Mesenchymal stem cell (in vitro differentiated cells and primary cell): ENCODE measurements at regions not wholly inside any gene's neighbourhood (a gene's known extent, or its start where the extent isn't known, plus 50 kb on each side); places are given as distances from the start of the nearest gene placed in this dataset.

ENCODE experiments used
- DNase-seq: peaks from one replicate; pipeline ENCODE4 v3.0.0-alpha.2; 2013
- H2AFZ ChIP-seq: one replicate; pipeline ENCODE4 v1.6.1; 2013; ENCODE audit warnings: low read depth, mild to moderate bottlenecking, control low read depth, inconsistent platforms, low read length, moderate library complexity
- H2AK5ac ChIP-seq: 2 replicates; pipeline ENCODE4 v1.6.1; 2013; ENCODE audit warnings: low read length, moderate library complexity, mild to moderate bottlenecking, inconsistent platforms; ENCODE audit not compliant: severe bottlenecking
- H2BK120ac ChIP-seq: one replicate; pipeline ENCODE4 v1.6.1; 2013; ENCODE audit warnings: low read depth, mild to moderate bottlenecking, inconsistent platforms, low read length, moderate library complexity
- H2BK12ac ChIP-seq, 2 experiments: one replicate each; pipeline ENCODE4 v1.6.1; 2013; ENCODE audit warnings: inconsistent platforms in 2 of 2, low read length in 2 of 2, mild to moderate bottlenecking in 2 of 2, moderate library complexity in 2 of 2, control low read depth in 1 of 2
- H2BK15ac ChIP-seq: one replicate; pipeline ENCODE4 v1.6.1; 2013; ENCODE audit warnings: mild to moderate bottlenecking, low read depth, inconsistent platforms; ENCODE audit not compliant: poor library complexity, severe bottlenecking
- H2BK5ac ChIP-seq: 2 replicates; pipeline ENCODE4 v1.6.1; 2013; ENCODE audit warnings: low read depth, mild to moderate bottlenecking, low read length, control low read depth, inconsistent platforms; ENCODE audit not compliant: poor library complexity, severe bottlenecking
- H3K14ac ChIP-seq, 2 experiments: one replicate each; pipeline ENCODE4 v1.6.1; 2013; ENCODE audit warnings: inconsistent platforms in 2 of 2, low read length in 2 of 2, control low read depth in 1 of 2, mild to moderate bottlenecking in 1 of 2, moderate library complexity in 1 of 2
- H3K18ac ChIP-seq, 2 experiments: one replicate each; pipeline ENCODE4 v1.6.1; 2013; ENCODE audit warnings: inconsistent platforms in 2 of 2, low read length in 2 of 2, control low read depth in 1 of 2, low read depth in 1 of 2, mild to moderate bottlenecking in 1 of 2
- H3K23ac ChIP-seq, 2 experiments: one replicate each; pipeline ENCODE4 v1.6.1; 2013; ENCODE audit warnings: inconsistent platforms in 2 of 2, low read length in 2 of 2, mild to moderate bottlenecking in 2 of 2, moderate library complexity in 2 of 2, control low read depth in 1 of 2
- H3K27ac ChIP-seq: 2 replicates; pipeline ENCODE4 v1.5.1; 2013; ENCODE audit warnings: mild to moderate bottlenecking, moderate library complexity, low read length, control low read depth, inconsistent platforms; ENCODE audit not compliant: poor library complexity, severe bottlenecking
- H3K27me3 ChIP-seq, 2 experiments: 2 replicates each; pipeline versions ENCODE4 v1.6.1 to v1.7.0; 2013; ENCODE audit warnings: low read length in 2 of 2, mild to moderate bottlenecking in 2 of 2, moderate library complexity in 2 of 2, control low read depth in 1 of 2, inconsistent platforms in 1 of 2; ENCODE audit not compliant: control insufficient read depth in 1 of 2, insufficient read depth in 1 of 2
- H3K36me3 ChIP-seq, 2 experiments: 2 replicates each; pipeline versions ENCODE4 v1.6.1 to v1.7.0; 2013; ENCODE audit warnings: low read length in 2 of 2, control low read depth in 1 of 2, inconsistent platforms in 1 of 2, low read depth in 1 of 2, mild to moderate bottlenecking in 1 of 2; ENCODE audit not compliant: insufficient read depth in 2 of 2, control insufficient read depth in 1 of 2
- H3K4ac ChIP-seq, 2 experiments: one replicate each; pipeline ENCODE4 v1.6.1; 2013; ENCODE audit warnings: inconsistent platforms in 2 of 2, low read length in 2 of 2, mild to moderate bottlenecking in 2 of 2, moderate library complexity in 2 of 2, control low read depth in 1 of 2, low read depth in 1 of 2
- H3K4me1 ChIP-seq: 2 replicates; pipeline ENCODE4 v1.6.1; 2013; ENCODE audit warnings: low read depth, low read length, control low read depth; ENCODE audit not compliant: control insufficient read depth, insufficient read depth
- H3K4me2 ChIP-seq: 2 replicates; pipeline ENCODE4 v1.6.1; 2013; ENCODE audit warnings: low read length, mild to moderate bottlenecking, inconsistent platforms; ENCODE audit not compliant: poor library complexity, severe bottlenecking
- H3K4me3 ChIP-seq, 2 experiments: 2 replicates each; pipeline versions ENCODE4 v1.5.1 to v1.7.0; 2013; ENCODE audit warnings: low read length in 2 of 2, mild to moderate bottlenecking in 2 of 2, control low read depth in 1 of 2, low read depth in 1 of 2; ENCODE audit not compliant: insufficient read depth in 1 of 2
- H3K79me1 ChIP-seq: replicated peaks from 2 replicates; pipeline ENCODE4 v1.6.1; 2013; ENCODE audit warnings: mild to moderate bottlenecking, control low read depth, low read length, inconsistent platforms; ENCODE audit not compliant: poor library complexity, severe bottlenecking
- H3K9ac ChIP-seq: 2 replicates; pipeline ENCODE4 v1.7.0; 2013; ENCODE audit warnings: mild to moderate bottlenecking, low read length, moderate library complexity
- H3K9me3 ChIP-seq: 2 replicates; pipeline ENCODE4 v1.7.0; 2013; ENCODE audit warnings: mild to moderate bottlenecking, low read length; ENCODE audit not compliant: control insufficient read depth
- H4K8ac ChIP-seq: one replicate; pipeline ENCODE4 v1.6.1; 2013; ENCODE audit warnings: inconsistent platforms, mild to moderate bottlenecking, low read length, moderate library complexity
- H4K91ac ChIP-seq: one replicate; pipeline ENCODE4 v1.6.1; 2013; ENCODE audit warnings: mild to moderate bottlenecking, low read length, inconsistent platforms
- WGBS: methylation state at CpG from one replicate; pipeline ENCODE4 v1.1.7; 2013; ENCODE audit warnings: mixed read lengths; 5-methylcytosine and 5-hydroxymethylcytosine counted together

DNA sequence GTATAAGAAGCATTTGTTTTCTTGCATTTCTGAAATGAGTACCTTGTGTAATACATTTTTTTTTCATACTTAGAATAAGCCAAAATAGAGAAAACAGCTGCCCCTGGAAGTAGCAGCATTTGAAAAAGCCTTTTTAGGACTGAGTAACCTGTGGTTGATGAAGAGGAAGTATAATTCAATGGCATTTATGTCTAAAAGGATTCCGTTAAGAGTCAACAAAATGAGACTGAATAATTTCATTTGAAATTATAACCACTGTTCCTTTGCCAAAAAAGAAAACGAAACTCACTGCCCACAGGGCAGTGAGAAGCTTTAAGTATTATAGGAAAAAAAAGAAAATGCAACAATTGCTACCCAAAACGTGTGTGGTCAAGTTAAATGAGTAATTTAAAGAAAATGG lies 705.6 kb upstream of the PHF14 start:
- no peaks in the 10 kb centered on the region for H3K36me3 ChIP-seq
- H3K4me1 ChIP-seq, result no peaks in the 10 kb centered on the region
- H3K4ac ChIP-seq, result no peak overlapping the region
- H3K79me1 ChIP-seq, result no peaks in the 10 kb centered on the region
- H3K4me2 ChIP-seq, result no peak overlapping the region
- peaks cover 9% of the 10 kb centered on the region for H3K9me3 ChIP-seq
- WGBS, result 32% methylated on average over 1 of the region's 3 CpGs
- H3K23ac ChIP-seq, result no peak overlapping the region
- no peak overlapping the region for H3K18ac ChIP-seq
- peak overlapping the region; percentile 23 for H2BK120ac ChIP-seq
- no peak overlapping the region for H2BK12ac ChIP-seq
- no peak for DNase-seq
- H3K27me3 ChIP-seq, result no peaks in the 10 kb centered on the region
- H3K9ac ChIP-seq, result no peak overlapping the region
- H3K14ac ChIP-seq, result no peak overlapping the region
- no peak overlapping the region for H4K91ac ChIP-seq
- H2AK5ac ChIP-seq, result no peak overlapping the region
- no peak overlapping the region for H3K27ac ChIP-seq
- no peak overlapping the region for H2BK15ac ChIP-seq
- H2AFZ ChIP-seq, result no peak overlapping the region
- no peak overlapping the region for H3K4me3 ChIP-seq
- H2BK5ac ChIP-seq, result no peak overlapping the region
- no peak overlapping the region for H4K8ac ChIP-seq

DNA sequence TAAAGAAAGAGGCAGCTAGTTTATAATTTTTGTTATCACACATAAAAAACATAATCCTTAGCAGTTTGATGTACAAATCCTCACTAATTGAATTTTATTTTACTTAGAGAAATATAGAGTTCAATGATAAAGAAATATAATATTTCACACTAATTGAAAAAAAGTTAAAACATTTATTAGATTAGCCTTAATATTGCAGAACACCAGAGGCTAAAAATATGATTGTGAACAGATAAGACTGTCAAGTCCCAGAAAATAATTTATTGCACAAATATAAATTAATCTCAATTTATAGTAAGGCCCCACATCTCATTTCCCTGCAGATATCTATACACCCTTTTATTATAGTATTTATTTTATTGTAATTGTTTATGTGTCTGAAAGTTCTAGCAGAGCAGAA lies 690.8 kb upstream of the PHF14 start:
- no peak overlapping the region for H3K14ac ChIP-seq
- no peak overlapping the region for H3K4me3 ChIP-seq
- no peak overlapping the region for H2AFZ ChIP-seq
- no peak overlapping the region for H2BK12ac ChIP-seq
- no peaks in the 10 kb centered on the region for H3K4me1 ChIP-seq
- no peaks in the 10 kb centered on the region for H3K36me3 ChIP-seq
- H4K91ac ChIP-seq, result no peak overlapping the region
- H2BK15ac ChIP-seq, result no peak overlapping the region
- H3K27ac ChIP-seq, result no peak overlapping the region
- H3K4ac ChIP-seq, result no peak overlapping the region
- peaks cover 5% of the 10 kb centered on the region for H3K9me3 ChIP-seq
- H3K18ac ChIP-seq, result no peak overlapping the region
- H3K23ac ChIP-seq, result no peak overlapping the region
- H3K9ac ChIP-seq, result no peak overlapping the region
- H2AK5ac ChIP-seq, result no peak overlapping the region
- H3K4me2 ChIP-seq, result no peak overlapping the region
- H3K27me3 ChIP-seq, result no peaks in the 10 kb centered on the region
- no peak overlapping the region for H2BK120ac ChIP-seq
- H3K79me1 ChIP-seq, result no peaks in the 10 kb centered on the region
- no peak overlapping the region for H4K8ac ChIP-seq
- DNase-seq, result no peak
- no peak overlapping the region for H2BK5ac ChIP-seq

DNA sequence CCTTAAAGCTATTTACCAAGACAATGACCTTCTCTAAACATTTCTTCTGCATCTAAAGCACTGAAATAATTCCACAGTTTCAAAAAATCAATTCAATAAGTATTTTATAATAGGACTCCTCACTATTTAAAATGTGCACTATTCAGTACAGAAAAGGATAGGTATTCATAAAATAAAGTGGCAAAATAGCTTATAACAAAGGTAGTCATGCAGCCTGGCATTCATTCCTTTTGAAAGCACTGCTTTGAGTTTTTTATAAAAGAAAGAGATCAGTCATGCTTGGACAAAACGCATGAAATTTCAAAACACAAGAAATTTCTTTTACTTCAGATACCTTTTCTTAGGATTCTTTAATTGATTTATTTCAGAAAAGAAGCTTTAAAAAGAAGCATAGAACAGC lies 689.7 kb upstream of the PHF14 start:
- no peak overlapping the region for H2BK12ac ChIP-seq
- no peak overlapping the region for H3K4me3 ChIP-seq
- no peak overlapping the region for H3K4ac ChIP-seq
- no peaks in the 10 kb centered on the region for H3K27me3 ChIP-seq
- H4K91ac ChIP-seq, result no peak overlapping the region
- H2BK120ac ChIP-seq, result no peak overlapping the region
- H2BK15ac ChIP-seq, result no peak overlapping the region
- no peak overlapping the region for H3K9ac ChIP-seq
- H3K4me1 ChIP-seq, result no peaks in the 10 kb centered on the region
- no peaks in the 10 kb centered on the region for H3K36me3 ChIP-seq
- H2AK5ac ChIP-seq, result no peak overlapping the region
- no CpG with 5 or more reads among the region's 1 CpG for WGBS
- no peak overlapping the region for H3K18ac ChIP-seq
- no peak overlapping the region for H3K14ac ChIP-seq
- peaks cover 6% of the 10 kb centered on the region for H3K9me3 ChIP-seq
- no peak overlapping the region for H2AFZ ChIP-seq
- H4K8ac ChIP-seq, result no peak overlapping the region
- no peak overlapping the region for H3K4me2 ChIP-seq
- H3K23ac ChIP-seq, result no peak overlapping the region
- no peak overlapping the region for H2BK5ac ChIP-seq
- DNase-seq, result no peak
- no peaks in the 10 kb centered on the region for H3K79me1 ChIP-seq
- no peak overlapping the region for H3K27ac ChIP-seq

DNA sequence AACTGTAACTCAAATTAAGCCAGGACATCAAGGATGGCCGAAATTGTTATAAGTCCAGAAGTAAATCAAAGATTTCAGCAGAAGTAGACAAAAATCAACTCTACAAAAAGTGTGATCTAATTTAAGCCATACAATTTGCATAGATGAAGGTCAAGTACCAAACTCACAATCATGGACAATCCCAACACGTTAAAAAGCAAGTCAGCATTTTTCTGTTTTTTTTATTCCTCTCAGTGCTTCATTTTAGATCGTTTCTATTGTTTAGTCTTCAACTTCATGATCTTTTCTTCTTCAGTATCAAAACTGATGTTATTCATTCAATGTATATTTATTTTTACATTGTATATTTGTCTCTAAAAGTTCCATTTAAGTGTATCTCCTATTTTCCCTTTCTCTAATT lies 674.3 kb upstream of the PHF14 start:
- Histone ChIP-seq H2AFZ (no peak overlapping the region), H3K4ac (no peak overlapping the region), H2BK15ac (no peak overlapping the region), H4K8ac (no peak overlapping the region), H3K27me3 (no peaks in the 10 kb centered on the region), H3K18ac (no peak overlapping the region), H2BK12ac (no peak overlapping the region), H3K27ac (no peak overlapping the region), H2BK5ac (no peak overlapping the region), H3K36me3 (no peaks in the 10 kb centered on the region), H3K23ac (no peak overlapping the region), H3K9me3 (peaks cover 8% of the 10 kb centered on the region), H3K4me3 (no peak overlapping the region), H2AK5ac (no peak overlapping the region), H2BK120ac (no peak overlapping the region), H3K4me1 (no peaks in the 10 kb centered on the region), H3K79me1 (no peaks in the 10 kb centered on the region), H3K4me2 (no peak overlapping the region), H4K91ac (no peak overlapping the region), H3K9ac (no peak overlapping the region), H3K14ac (no peak overlapping the region)
- WGBS, result 93% methylated on average over 2 of the region's 3 CpGs
- DNase-seq, result no peak
